Rectal smooth muscle tissue (tissue), 1 donor: ENCODE measurements at regions not wholly inside any gene's neighbourhood (a gene's known extent, or its start where the extent isn't known, plus 50 kb on each side); places are given as distances from the start of the nearest gene placed in this dataset.

Experiments
- H3K27ac ChIP-seq: one replicate; pipeline ENCODE4 v1.7.0; 2013; ENCODE audit warnings: low read depth, low read length, inconsistent platforms
- H3K27me3 ChIP-seq: one replicate; pipeline ENCODE4 v1.7.0; 2013; ENCODE audit warnings: low read length; ENCODE audit not compliant: control insufficient read depth, insufficient read depth
- H3K36me3 ChIP-seq: one replicate; pipeline ENCODE4 v1.7.0; 2013; ENCODE audit warnings: low read length; ENCODE audit not compliant: control insufficient read depth, insufficient read depth
- H3K4me1 ChIP-seq: one replicate; pipeline ENCODE4 v1.7.0; 2013; ENCODE audit warnings: low read length; ENCODE audit not compliant: control insufficient read depth, insufficient read depth
- H3K4me3 ChIP-seq: one replicate; pipeline ENCODE4 v1.7.0; 2013; ENCODE audit warnings: low read length
- H3K9ac ChIP-seq: one replicate; pipeline ENCODE4 v1.7.0; 2013; ENCODE audit warnings: low read length

DNA sequence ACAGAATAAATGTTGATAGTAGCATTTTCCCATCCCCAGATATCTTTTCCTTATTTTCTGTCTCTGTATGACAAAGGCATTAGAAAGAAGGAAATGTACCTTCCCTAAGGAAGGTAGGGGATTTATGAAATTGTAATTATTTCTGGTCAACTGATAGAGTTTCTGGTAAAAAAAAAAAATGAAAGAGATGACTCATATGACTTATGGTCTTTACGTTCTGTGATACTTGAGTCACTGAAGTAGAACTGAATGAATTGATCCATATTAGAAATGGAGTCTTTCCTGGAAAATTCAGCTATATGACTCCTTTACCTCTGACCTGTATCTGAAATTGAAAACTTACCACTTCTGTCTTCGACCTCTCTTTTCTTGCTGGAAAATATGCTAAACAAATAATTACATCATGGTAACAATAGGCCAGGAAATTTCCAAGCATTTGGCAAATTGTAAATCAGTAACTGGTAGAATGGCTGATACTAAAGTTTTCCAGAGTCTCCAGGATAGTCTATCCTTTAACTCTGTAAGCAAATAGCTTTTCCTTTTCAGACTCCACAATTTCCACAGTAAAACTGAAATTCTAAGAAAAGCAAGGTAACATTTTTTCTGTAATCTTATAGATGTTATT lies 364.3 kb upstream of the PTBP2 start:
- H3K9ac ChIP-seq: no peak overlapping the region
- no peak overlapping the region for H3K27ac ChIP-seq
- no peaks in the 10 kb centered on the region for H3K27me3 ChIP-seq
- H3K36me3 ChIP-seq: no peaks in the 10 kb centered on the region
- H3K4me3 ChIP-seq: no peak overlapping the region
- no peaks in the 10 kb centered on the region for H3K4me1 ChIP-seq

DNA sequence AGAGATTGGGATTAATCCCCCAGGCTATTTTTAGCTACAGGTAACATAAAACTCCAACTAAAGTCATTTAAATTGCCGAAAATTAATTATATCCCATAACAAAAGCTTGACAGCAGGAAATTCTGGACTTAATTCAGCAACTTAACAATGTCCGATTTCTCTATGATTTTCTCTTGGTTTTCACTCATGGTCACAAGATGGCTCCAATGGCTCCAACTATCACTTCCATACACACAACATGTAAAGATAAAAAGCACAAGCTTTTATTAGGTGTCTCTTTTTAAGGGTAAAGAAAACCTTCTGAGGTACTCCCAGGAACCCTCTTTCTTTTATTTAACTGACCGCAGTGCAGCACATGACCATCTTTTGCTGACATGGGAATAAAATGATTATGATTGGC lies 363.5 kb upstream of the PTBP2 start:
- no peaks in the 10 kb centered on the region for H3K27me3 ChIP-seq
- no peak overlapping the region for H3K27ac ChIP-seq
- H3K36me3 ChIP-seq: no peaks in the 10 kb centered on the region
- H3K4me1 ChIP-seq: no peaks in the 10 kb centered on the region
- H3K9ac ChIP-seq: no peak overlapping the region
- H3K4me3 ChIP-seq: no peak overlapping the region

DNA sequence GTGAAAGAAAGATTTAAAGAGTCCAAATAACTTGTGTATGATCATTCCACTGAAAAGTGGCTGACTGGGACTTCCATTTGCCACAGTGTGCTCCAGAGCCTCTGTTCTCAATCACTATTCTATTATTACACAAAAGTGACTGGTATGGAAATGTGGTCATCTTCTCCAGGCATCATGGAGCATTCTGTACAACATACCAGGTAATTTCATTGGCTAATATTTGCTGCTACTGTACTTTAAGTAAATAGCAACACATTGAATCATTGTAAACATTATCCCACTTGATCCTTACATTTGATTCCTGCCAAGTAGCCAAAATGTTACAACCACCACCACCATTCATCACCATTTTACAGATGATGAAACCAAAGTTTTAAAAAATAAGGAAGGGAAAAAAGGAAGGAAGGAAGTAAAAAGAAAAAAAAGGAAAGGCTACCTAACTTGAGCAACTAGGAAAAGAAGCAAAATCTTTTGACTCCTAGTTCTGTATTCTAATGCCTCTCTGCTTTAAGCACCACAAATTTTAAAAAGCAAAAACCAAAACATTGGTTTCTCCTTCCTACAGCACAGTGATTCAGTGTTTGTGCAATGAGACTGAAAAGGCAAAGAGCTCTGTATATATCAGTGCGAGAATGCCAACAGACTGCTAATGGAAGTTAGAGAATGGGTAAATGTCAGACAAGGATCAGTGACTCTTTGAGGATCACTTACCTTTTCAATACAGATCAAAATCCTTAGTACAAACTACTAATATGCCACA lies 361.4 kb upstream of the PTBP2 start:
- no peaks in the 10 kb centered on the region for H3K4me1 ChIP-seq
- no peaks in the 10 kb centered on the region for H3K27me3 ChIP-seq
- no peak overlapping the region for H3K9ac ChIP-seq
- no peaks in the 10 kb centered on the region for H3K36me3 ChIP-seq
- H3K4me3 ChIP-seq: no peak overlapping the region
- H3K27ac ChIP-seq: no peak overlapping the region

DNA sequence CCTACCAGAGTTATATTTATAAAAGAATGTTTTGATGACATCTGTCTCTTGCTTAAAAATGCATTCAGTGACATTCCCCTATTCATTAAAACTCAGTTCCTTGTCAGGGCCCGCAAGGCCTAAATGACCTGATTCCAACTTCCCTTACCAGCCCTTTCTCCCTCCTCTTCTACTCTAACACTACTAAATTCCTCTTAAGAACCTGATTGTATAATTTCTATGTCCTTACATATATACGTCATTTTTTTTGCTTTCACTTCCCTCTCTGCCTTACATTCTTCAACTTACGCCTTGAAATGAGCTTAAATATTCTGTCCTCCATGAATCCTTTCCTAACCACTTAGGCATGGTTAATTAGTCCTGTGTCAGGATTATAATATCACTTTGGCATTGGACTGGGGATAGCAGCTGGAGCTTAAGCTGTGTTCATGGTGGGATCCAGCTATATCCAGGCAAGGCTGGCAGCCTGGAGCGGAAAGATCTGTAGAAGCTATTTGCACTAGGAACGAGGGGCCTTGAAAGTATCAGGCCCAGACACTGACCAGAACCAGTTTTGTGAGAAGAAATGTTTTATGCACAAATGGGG lies 360.2 kb upstream of the PTBP2 start:
- H3K27me3 ChIP-seq: no peaks in the 10 kb centered on the region

DNA sequence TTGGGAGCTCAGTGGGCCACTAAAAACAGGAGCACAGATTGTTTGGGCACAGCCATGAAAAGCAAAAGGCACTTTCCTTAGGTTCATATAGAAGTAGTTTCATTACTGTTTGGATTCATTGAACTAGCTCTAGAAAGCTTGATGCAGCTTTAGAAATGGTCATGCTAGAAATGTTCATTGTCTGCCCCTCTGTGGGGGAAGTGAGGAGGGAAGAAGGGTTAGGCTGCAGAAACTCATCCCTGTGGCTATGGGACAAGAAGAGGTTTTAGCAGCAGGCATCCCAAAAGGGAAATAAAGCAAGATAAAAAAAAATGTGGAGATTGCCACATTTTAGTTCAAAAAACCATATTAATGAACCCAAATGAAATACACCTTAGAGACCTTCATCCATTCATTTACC lies 359.6 kb upstream of the PTBP2 start:
- no peaks in the 10 kb centered on the region for H3K4me1 ChIP-seq
- H3K4me3 ChIP-seq: no peak overlapping the region
- no peak overlapping the region for H3K27ac ChIP-seq
- H3K27me3 ChIP-seq: no peaks in the 10 kb centered on the region
- no peak overlapping the region for H3K9ac ChIP-seq
- H3K36me3 ChIP-seq: no peaks in the 10 kb centered on the region

More for the DNA sequence above, 360.2 kb upstream of the PTBP2 start:
- no peaks in the 10 kb centered on the region for H3K36me3 ChIP-seq
- H3K4me3 ChIP-seq: no peak overlapping the region
- no peaks in the 10 kb centered on the region for H3K4me1 ChIP-seq
- no peak overlapping the region for H3K27ac ChIP-seq
- H3K9ac ChIP-seq: no peak overlapping the region

DNA sequence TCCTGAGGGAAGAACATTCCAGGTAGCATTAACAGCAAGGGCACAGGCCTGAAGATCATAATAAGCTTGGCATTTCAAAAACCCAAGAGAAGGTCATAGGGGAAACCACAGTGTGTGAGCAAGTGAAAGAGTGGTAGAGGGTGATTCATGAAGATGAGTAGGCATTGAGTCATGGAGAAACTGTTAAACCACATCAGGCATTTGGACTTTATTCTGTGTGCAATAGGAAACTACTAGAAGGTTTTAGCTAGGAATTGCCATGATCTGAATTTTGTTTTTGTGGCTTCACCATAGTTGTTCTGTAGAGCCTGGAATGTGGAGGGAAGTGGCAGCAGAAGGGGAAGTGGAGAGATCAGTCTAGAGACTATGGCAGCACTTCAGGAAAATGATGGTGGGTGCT lies 359.0 kb upstream of the PTBP2 start:
- Histone ChIP-seq H3K9ac (no peak overlapping the region), H3K4me1 (no peaks in the 10 kb centered on the region), H3K36me3 (no peaks in the 10 kb centered on the region), H3K4me3 (no peak overlapping the region), H3K27ac (no peak overlapping the region), H3K27me3 (no peaks in the 10 kb centered on the region)

DNA sequence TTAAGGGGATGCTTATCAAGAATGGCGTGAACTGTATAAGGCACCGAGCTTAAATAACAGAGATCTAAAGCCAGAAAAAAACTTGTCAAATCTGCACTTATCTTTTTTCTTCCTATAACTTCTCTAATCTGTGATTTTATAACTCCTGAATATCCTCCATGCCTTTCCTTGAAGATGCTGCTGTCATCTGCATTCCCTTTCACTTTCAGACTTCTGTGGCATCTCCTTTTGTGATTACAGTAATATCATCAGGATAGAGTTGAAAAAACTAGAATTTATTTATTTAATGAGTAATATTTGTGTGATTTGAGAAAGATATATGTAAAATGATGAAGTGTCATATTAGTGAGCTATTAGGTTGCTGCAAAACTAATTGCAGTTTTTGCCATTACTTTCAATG lies 357.8 kb upstream of the PTBP2 start:
- no peaks in the 10 kb centered on the region for H3K4me1 ChIP-seq
- no peak overlapping the region for H3K27ac ChIP-seq
- no peaks in the 10 kb centered on the region for H3K27me3 ChIP-seq
- no peak overlapping the region for H3K4me3 ChIP-seq
- no peak overlapping the region for H3K9ac ChIP-seq
- H3K36me3 ChIP-seq: no peaks in the 10 kb centered on the region

DNA sequence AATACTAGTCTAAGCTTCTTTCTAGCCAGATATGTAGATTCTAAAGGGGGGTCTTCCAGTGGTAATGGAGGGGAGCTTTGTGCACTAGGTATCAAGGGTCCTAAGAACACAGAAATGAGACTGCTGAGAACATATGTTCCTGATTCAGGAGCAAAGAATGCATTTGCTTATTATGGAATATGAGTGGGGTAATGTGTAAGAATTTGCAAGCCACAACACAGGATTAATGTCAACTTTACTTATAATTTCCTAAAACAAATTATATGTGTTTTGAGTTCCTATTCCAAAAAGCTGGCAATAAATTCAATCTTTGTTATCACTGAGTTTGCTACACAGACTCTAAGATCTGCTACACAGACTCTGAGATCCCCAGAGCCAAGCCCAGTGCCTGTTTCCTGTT lies 357.0 kb upstream of the PTBP2 start:
- Histone ChIP-seq H3K9ac (no peak overlapping the region), H3K36me3 (no peaks in the 10 kb centered on the region), H3K27ac (no peak overlapping the region), H3K4me1 (no peaks in the 10 kb centered on the region), H3K4me3 (no peak overlapping the region), H3K27me3 (no peaks in the 10 kb centered on the region)

DNA sequence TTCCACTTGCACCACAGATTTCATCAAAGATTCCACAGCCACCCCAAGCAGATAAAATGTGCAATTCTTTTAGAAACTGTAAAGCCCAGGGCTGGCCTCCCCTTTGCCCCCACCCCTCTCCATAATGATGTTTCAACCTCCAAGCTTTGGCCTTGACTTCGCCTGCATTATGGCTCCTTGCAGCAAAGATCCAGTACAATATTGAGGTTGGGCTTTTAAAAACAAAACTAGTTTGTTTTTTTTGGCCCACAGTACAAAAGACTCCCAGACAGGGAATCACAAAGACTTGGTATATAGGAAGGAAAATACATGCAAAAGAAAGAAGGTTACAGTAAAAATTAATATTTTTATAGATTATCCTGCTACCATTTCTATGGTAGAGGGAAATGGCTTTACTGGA lies 356.5 kb upstream of the PTBP2 start:
- H3K9ac ChIP-seq: no peak overlapping the region
- no peaks in the 10 kb centered on the region for H3K36me3 ChIP-seq
- H3K4me1 ChIP-seq: no peaks in the 10 kb centered on the region
- H3K4me3 ChIP-seq: no peak overlapping the region
- no peak overlapping the region for H3K27ac ChIP-seq
- no peaks in the 10 kb centered on the region for H3K27me3 ChIP-seq

DNA sequence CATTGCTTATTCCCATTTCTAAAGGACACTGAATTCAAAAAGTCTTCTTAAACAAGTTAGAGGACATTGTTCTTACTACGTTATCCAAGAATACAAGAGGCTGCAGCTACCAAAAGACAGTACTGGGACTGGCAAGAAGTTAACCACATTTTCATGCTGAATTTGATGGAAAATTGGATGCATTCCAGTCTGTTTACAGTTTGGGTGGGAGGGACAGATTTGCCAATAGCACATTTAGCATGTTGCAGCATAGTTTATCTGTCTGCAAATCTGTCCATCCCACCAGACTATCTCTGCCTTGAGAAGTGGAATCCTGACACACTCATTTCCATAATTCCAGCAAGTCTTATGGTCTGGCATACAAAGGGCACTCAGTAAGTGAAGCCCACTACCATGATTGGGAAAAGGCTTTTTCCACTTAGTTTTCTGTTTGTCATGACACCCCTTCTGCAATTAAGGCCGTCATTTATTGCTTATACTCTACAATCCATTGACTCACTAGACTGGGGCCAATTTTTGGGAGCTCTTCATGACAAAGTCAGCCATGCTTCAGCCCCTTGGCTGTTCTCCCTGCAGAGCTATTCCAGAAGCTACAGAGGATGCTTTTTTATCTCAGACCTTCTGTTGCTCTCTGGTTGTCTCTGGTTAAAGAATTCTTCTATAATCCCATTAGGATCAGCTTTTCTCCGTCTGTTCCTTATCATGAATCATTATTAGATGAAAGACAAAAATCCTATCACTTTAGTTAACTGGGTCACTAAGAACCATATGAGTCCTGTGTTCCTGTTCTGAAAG lies 355.8 kb upstream of the PTBP2 start:
- H3K27me3 ChIP-seq: no peaks in the 10 kb centered on the region
- H3K4me3 ChIP-seq: no peak overlapping the region
- no peaks in the 10 kb centered on the region for H3K4me1 ChIP-seq
- no peak overlapping the region for H3K9ac ChIP-seq
- no peaks in the 10 kb centered on the region for H3K36me3 ChIP-seq
- H3K27ac ChIP-seq: no peak overlapping the region

DNA sequence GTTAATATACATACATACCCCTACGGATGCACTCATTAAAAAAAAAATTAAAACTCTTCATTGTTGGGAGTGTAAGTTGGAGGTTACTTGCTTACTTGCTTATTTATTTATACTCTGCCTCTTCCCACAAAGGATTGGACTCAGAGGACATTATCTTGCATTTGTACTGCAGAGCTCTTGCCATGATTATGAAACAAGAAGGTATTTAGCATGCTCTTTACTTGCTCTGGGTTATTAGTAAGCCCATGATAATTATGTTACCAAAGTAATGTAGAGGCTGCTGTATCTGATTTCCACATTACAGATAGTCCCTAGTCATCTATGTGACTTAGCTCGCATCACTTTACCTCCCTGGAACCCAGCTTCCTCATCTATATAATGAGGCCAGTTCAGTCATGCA lies 355.1 kb upstream of the PTBP2 start:
- no peak overlapping the region for H3K27ac ChIP-seq
- H3K4me3 ChIP-seq: no peak overlapping the region
- no peaks in the 10 kb centered on the region for H3K36me3 ChIP-seq
- no peaks in the 10 kb centered on the region for H3K27me3 ChIP-seq
- no peaks in the 10 kb centered on the region for H3K4me1 ChIP-seq
- no peak overlapping the region for H3K9ac ChIP-seq

DNA sequence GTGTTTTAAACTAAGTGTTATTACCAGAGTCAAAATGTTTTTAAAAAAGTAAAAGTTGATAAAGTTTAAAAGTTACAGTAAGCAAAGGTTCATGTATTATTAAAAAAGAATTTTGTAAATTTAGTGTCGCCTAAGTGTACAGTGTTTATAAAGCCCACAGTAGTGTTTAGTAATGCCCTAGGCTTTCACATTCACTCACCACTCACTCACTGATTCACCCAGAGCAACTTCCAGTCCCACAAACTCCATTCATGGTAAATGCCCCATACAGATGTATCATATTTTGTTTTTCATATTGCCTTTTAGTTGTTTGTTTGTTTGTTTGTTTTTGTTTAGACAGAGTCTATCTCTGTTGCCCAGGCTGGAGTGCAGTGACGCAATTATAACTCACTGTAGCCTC lies 353.8 kb upstream of the PTBP2 start:
- no peaks in the 10 kb centered on the region for H3K36me3 ChIP-seq
- H3K27ac ChIP-seq: no peak overlapping the region
- no peaks in the 10 kb centered on the region for H3K4me1 ChIP-seq
- no peak overlapping the region for H3K9ac ChIP-seq
- H3K27me3 ChIP-seq: no peaks in the 10 kb centered on the region
- H3K4me3 ChIP-seq: no peak overlapping the region
